HL-60 (cell line): ENCODE measurements at regions not wholly inside any gene's neighbourhood (a gene's known extent, or its start where the extent isn't known, plus 50 kb on each side); places are given as distances from the start of the nearest gene placed in this dataset.

Experiments
- POLR2AphosphoS5 ChIP-seq: IDR thresholded peaks from 2 replicates; pipeline ENCODE4 v1.6.1; 2012; ENCODE audit warnings: low read depth
- TF ChIP-seq, protein P1 (sequence below): IDR thresholded peaks from 2 replicates; pipeline ENCODE4 v1.6.1; 2012; ENCODE audit warnings: low read depth; ENCODE audit not compliant: insufficient replicate concordance
- TF ChIP-seq, protein P2 (sequence below): IDR thresholded peaks from one replicate; pipeline ENCODE4 v1.5.1; 2011; ENCODE audit warnings: low read length, control low read depth, inconsistent platforms; ENCODE audit not compliant: insufficient read depth

DNA sequence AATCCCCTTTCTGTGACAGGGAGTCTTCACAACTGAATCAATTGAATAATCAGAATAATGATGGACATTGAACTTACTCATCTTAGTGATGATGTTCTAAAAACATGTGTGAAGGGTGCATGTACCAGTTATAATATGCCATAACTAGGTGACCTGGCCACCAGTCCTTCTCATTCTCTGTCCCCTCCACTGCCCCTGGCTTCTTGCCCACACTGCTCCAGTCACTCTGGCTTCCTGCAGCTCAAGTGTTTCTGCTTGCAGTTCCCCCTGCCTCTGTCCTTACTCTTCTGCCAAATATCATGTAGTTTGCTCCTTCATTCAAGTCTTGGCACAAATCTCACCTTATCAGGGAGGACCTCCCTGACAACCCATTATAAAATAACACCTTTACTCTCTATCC is 168.1 kb upstream of the SLC7A11 start:
- TF ChIP-seq, protein P1, sequence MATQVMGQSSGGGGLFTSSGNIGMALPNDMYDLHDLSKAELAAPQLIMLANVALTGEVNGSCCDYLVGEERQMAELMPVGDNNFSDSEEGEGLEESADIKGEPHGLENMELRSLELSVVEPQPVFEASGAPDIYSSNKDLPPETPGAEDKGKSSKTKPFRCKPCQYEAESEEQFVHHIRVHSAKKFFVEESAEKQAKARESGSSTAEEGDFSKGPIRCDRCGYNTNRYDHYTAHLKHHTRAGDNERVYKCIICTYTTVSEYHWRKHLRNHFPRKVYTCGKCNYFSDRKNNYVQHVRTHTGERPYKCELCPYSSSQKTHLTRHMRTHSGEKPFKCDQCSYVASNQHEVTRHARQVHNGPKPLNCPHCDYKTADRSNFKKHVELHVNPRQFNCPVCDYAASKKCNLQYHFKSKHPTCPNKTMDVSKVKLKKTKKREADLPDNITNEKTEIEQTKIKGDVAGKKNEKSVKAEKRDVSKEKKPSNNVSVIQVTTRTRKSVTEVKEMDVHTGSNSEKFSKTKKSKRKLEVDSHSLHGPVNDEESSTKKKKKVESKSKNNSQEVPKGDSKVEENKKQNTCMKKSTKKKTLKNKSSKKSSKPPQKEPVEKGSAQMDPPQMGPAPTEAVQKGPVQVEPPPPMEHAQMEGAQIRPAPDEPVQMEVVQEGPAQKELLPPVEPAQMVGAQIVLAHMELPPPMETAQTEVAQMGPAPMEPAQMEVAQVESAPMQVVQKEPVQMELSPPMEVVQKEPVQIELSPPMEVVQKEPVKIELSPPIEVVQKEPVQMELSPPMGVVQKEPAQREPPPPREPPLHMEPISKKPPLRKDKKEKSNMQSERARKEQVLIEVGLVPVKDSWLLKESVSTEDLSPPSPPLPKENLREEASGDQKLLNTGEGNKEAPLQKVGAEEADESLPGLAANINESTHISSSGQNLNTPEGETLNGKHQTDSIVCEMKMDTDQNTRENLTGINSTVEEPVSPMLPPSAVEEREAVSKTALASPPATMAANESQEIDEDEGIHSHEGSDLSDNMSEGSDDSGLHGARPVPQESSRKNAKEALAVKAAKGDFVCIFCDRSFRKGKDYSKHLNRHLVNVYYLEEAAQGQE = no peak
- TF ChIP-seq, protein P2, sequence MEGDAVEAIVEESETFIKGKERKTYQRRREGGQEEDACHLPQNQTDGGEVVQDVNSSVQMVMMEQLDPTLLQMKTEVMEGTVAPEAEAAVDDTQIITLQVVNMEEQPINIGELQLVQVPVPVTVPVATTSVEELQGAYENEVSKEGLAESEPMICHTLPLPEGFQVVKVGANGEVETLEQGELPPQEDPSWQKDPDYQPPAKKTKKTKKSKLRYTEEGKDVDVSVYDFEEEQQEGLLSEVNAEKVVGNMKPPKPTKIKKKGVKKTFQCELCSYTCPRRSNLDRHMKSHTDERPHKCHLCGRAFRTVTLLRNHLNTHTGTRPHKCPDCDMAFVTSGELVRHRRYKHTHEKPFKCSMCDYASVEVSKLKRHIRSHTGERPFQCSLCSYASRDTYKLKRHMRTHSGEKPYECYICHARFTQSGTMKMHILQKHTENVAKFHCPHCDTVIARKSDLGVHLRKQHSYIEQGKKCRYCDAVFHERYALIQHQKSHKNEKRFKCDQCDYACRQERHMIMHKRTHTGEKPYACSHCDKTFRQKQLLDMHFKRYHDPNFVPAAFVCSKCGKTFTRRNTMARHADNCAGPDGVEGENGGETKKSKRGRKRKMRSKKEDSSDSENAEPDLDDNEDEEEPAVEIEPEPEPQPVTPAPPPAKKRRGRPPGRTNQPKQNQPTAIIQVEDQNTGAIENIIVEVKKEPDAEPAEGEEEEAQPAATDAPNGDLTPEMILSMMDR = no peak
- TF ChIP-seq POLR2AphosphoS5 = no peak
